WTC11 (cell line): ENCODE measurements at regions not wholly inside any gene's neighbourhood (a gene's known extent, or its start where the extent isn't known, plus 50 kb on each side); places are given as distances from the start of the nearest gene placed in this dataset.

Experiments used
- CREM ChIP-seq: sonication (generic); formaldehyde crosslinking; IDR thresholded peaks from 2 replicates; pipeline ENCODE4 v1.8.1; 2022; ENCODE audit warnings: mild to moderate bottlenecking, missing genetic modification reagents, moderate library complexity
- CTCF ChIP-seq: fragments of 200-600 bp; IDR thresholded peaks from 2 replicates; pipeline ENCODE4 v1.8.0; 2022; ENCODE audit warnings: antibody characterized with exemption
- MAX ChIP-seq: sonication (generic); formaldehyde crosslinking; IDR thresholded peaks from 2 replicates; pipeline ENCODE4 v1.8.0; 2022; ENCODE audit warnings: mild to moderate bottlenecking, missing genetic modification reagents
- STAT6 ChIP-seq: sonication (generic); formaldehyde crosslinking; conservative IDR thresholded peaks from 2 replicates; pipeline ENCODE4 v1.8.1; 2023; ENCODE audit warnings: mild to moderate bottlenecking, low read depth, missing genetic modification reagents, moderate library complexity
- ZNF121 ChIP-seq: sonication (generic); formaldehyde crosslinking; IDR thresholded peaks from 2 replicates; pipeline ENCODE4 v1.8.0; 2023; ENCODE audit warnings: missing genetic modification reagents
- ZNF263 ChIP-seq: sonication (generic); formaldehyde crosslinking; IDR thresholded peaks from 2 replicates; pipeline ENCODE4 v1.8.1; 2022; ENCODE audit warnings: low read depth, mild to moderate bottlenecking, moderate library complexity, missing genetic modification reagents

GRCh38 chr15:31498756-31499155 is 172.1 kb downstream of the KLF13 start:
- TF ChIP-seq CTCF (no peak), ZNF121 (CRISPR knock-in tag) (no peak), ZNF263 (no peak), STAT6 (no peak), MAX (no peak), CREM (CRISPR knock-in tag) (no peak)
